ENCODE measurements at regions not wholly inside any gene's neighbourhood (a gene's known extent, or its start where the extent isn't known, plus 50 kb on each side); places are given as distances from the start of the nearest gene placed in this dataset.

GRCh38 chr13:74706801-74707200 lies 572.6 kb upstream of the KLF12 start:
- DNase-seq, result no peak

- DNase-seq, result no peak
These were observed 571.2 kb upstream of the KLF12 start for GRCh38 chr13:74705438-74705837.

- no peak for DNase-seq
These were observed 569.7 kb upstream of the KLF12 start for GRCh38 chr13:74703855-74704387.

GRCh38 chr13:74696148-74696922 lies 562.1 kb upstream of the KLF12 start:
- no peak for DNase-seq

- no peak for DNase-seq
These were observed 561.0 kb upstream of the KLF12 start for GRCh38 chr13:74695021-74695800.

- DNase-seq, result no peak
These were observed 553.4 kb upstream of the KLF12 start for GRCh38 chr13:74687442-74688182.

- DNase-seq, result no peak
These were observed 549.2 kb upstream of the KLF12 start for GRCh38 chr13:74683411-74683810.

- no peak for DNase-seq
These were observed 548.5 kb upstream of the KLF12 start for GRCh38 chr13:74682746-74683145.

- no peak for DNase-seq
These were observed 547.7 kb upstream of the KLF12 start for GRCh38 chr13:74681891-74682290.

GRCh38 chr13:74678308-74678965 lies 544.2 kb upstream of the KLF12 start:
- DNase-seq, result no peak

GRCh38 chr13:74675972-74676371 lies 541.8 kb upstream of the KLF12 start:
- DNase-seq, result no peak

- DNase-seq, result no peak
These were observed 541.0 kb upstream of the KLF12 start for GRCh38 chr13:74675182-74675581.

GRCh38 chr13:74674720-74675119 lies 540.5 kb upstream of the KLF12 start:
- DNase-seq, result no peak

GRCh38 chr13:74669149-74669548 lies 534.9 kb upstream of the KLF12 start:
- DNase-seq, result no peak

- no peak for DNase-seq
These were observed 533.5 kb upstream of the KLF12 start for GRCh38 chr13:74667656-74668203.

- no peak for DNase-seq
These were observed 528.7 kb upstream of the KLF12 start for GRCh38 chr13:74662905-74663304.

GRCh38 chr13:74661851-74662250 lies 527.6 kb upstream of the KLF12 start:
- DNase-seq, result no peak

GRCh38 chr13:74657765-74658164 lies 523.6 kb upstream of the KLF12 start:
- no peak for DNase-seq

GRCh38 chr13:74651121-74651520 lies 516.9 kb upstream of the KLF12 start:
- no peak for DNase-seq

- no peak for DNase-seq
These were observed 513.8 kb upstream of the KLF12 start for GRCh38 chr13:74647991-74648390.

- DNase-seq, result no peak
These were observed 513.0 kb upstream of the KLF12 start for GRCh38 chr13:74647211-74647610.

- no peak for DNase-seq
These were observed 511.9 kb upstream of the KLF12 start for GRCh38 chr13:74646091-74646490.

GRCh38 chr13:74645586-74645985 lies 511.4 kb upstream of the KLF12 start:
- DNase-seq, result no peak

Measured in activated naive CD4-positive, alpha-beta T cell treated with Interleukin-2 at 50 U/mL for 16 hours (primary cell).